CD8-positive, alpha-beta memory T cell (primary cell): ENCODE measurements at regions not wholly inside any gene's neighbourhood (a gene's known extent, or its start where the extent isn't known, plus 50 kb on each side); places are given as distances from the start of the nearest gene placed in this dataset.

Source experiments
- CTCF ChIA-PET: fragments of 350-600 bp; sonication (Branson Sonifier 250); formaldehyde crosslinking; loops from one replicate; lab custom pipeline; 2021; ENCODE audit warnings: antibody characterized with exemption; lab: Charles Lee
- POLR2A ChIA-PET: fragments of 350-600 bp; sonication (Branson Sonifier 250); formaldehyde crosslinking; loops from one replicate; lab custom pipeline; 2021; ENCODE audit warnings: antibody characterized with exemption; lab: Charles Lee
- DNase-seq, 5 donors: peaks; one replicate each; pipeline versions ENCODE4 v3.0.0 to v3.0.0-alpha.2; 2020 to 2022; ENCODE audit warnings: mixed read lengths in 1 of 5
- H3K27ac ChIP-seq: one replicate; pipeline ENCODE4 v1.7.0; 2013; ENCODE audit warnings: low read depth, mild to moderate bottlenecking, low read length, moderate library complexity
- H3K27me3 ChIP-seq: 2 replicates; pipeline ENCODE4 v1.7.0; 2013; ENCODE audit warnings: low read length, mild to moderate bottlenecking; ENCODE audit not compliant: insufficient read depth, poor library complexity, severe bottlenecking
- H3K36me3 ChIP-seq: 2 replicates; pipeline ENCODE4 v1.7.0; 2013; ENCODE audit warnings: mild to moderate bottlenecking, low read length, moderate library complexity; ENCODE audit not compliant: insufficient read depth
- H3K4me1 ChIP-seq: 2 replicates; pipeline ENCODE4 v1.7.0; 2013; ENCODE audit warnings: mild to moderate bottlenecking, low read length, moderate library complexity; ENCODE audit not compliant: insufficient read depth
- H3K4me3 ChIP-seq: 2 replicates; pipeline ENCODE4 v1.7.0; 2013; ENCODE audit warnings: mild to moderate bottlenecking, low read length
- H3K9me3 ChIP-seq: 2 replicates; pipeline ENCODE4 v1.7.0; 2013; ENCODE audit warnings: mild to moderate bottlenecking, low read length
- H3K27ac Mint-ChIP-seq, 8 donors: one replicate each; pipeline ENCODE4 v1.8.0; 2020 to 2021; ENCODE audit warnings: mixed read lengths in 8 of 8, mild to moderate bottlenecking in 6 of 8, inconsistent platforms in 3 of 8, moderate library complexity in 3 of 8
- H3K27me3 Mint-ChIP-seq, 2 donors: one replicate each; pipeline ENCODE4 v1.8.0; 2020 to 2021; ENCODE audit warnings: mixed read lengths in 2 of 2, mild to moderate bottlenecking in 1 of 2, moderate library complexity in 1 of 2
- H3K36me3 Mint-ChIP-seq, 3 donors: one replicate each; pipeline ENCODE4 v1.8.0; 2020 to 2021; ENCODE audit warnings: mixed read lengths in 3 of 3, inconsistent platforms in 1 of 3, mild to moderate bottlenecking in 1 of 3
- H3K4me1 Mint-ChIP-seq, 3 donors: one replicate each; pipeline ENCODE4 v1.8.0; 2020 to 2021; ENCODE audit warnings: mixed read lengths in 3 of 3, inconsistent platforms in 1 of 3, mild to moderate bottlenecking in 1 of 3
- H3K4me3 Mint-ChIP-seq, 7 donors: one replicate each; pipeline ENCODE4 v1.8.0; 2020 to 2021; ENCODE audit warnings: mixed read lengths in 7 of 7, mild to moderate bottlenecking in 6 of 7, moderate library complexity in 4 of 7, inconsistent platforms in 2 of 7
- H3K9me3 Mint-ChIP-seq, 5 donors: one replicate each; pipeline ENCODE4 v1.8.0; 2020 to 2022; ENCODE audit warnings: mixed read lengths in 5 of 5, mild to moderate bottlenecking in 3 of 5, moderate library complexity in 2 of 5, inconsistent platforms in 1 of 5

GRCh38 chr2:155030296-155030695, 331.8 kb downstream of the KCNJ3 start:
- H3K36me3 ChIP-seq: no peaks in the 10 kb centered on the region
- H3K4me1 Mint-ChIP-seq: no peaks in the 10 kb centered on the region
- no peak for DNase-seq
- no peak overlapping the region for H3K4me3 Mint-ChIP-seq
- peaks cover 7% of the 10 kb centered on the region for H3K9me3 ChIP-seq
- no peaks in the 10 kb centered on the region for H3K27me3 ChIP-seq
- no peak overlapping the region for H3K27ac ChIP-seq
- H3K27me3 Mint-ChIP-seq: no peaks in the 10 kb centered on the region
- POLR2A ChIA-PET: no interaction called here
- H3K36me3 Mint-ChIP-seq: no peaks in the 10 kb centered on the region
- H3K4me1 ChIP-seq: no peaks in the 10 kb centered on the region
- CTCF ChIA-PET: no interaction called here
- peaks cover 0 to 15% (median 4%) of the 10 kb centered on the region in 5 donors for H3K9me3 Mint-ChIP-seq
- no peak overlapping the region for H3K27ac Mint-ChIP-seq
- no peak overlapping the region for H3K4me3 ChIP-seq

- ChIA-PET CTCF (no interaction called here), POLR2A (no interaction called here)
- H3K9me3 Mint-ChIP-seq: peaks cover 0 to 15% (median 2%) of the 10 kb centered on the region in 5 donors
- Histone ChIP-seq H3K4me3 (no peak overlapping the region), H3K27ac (no peak overlapping the region), H3K4me1 (no peaks in the 10 kb centered on the region), H3K9me3 (peaks cover 7% of the 10 kb centered on the region), H3K36me3 (no peaks in the 10 kb centered on the region), H3K27me3 (no peaks in the 10 kb centered on the region)
- H3K27me3 Mint-ChIP-seq: no peaks in the 10 kb centered on the region
- H3K4me3 Mint-ChIP-seq: no peak overlapping the region
- no peak for DNase-seq
- no peaks in the 10 kb centered on the region for H3K4me1 Mint-ChIP-seq
- H3K27ac Mint-ChIP-seq: no peak overlapping the region
- H3K36me3 Mint-ChIP-seq: no peaks in the 10 kb centered on the region
These were observed 328.2 kb downstream of the KCNJ3 start for GRCh38 chr2:155026651-155027174.

GRCh38 chr2:155023674-155024073, 325.2 kb downstream of the KCNJ3 start:
- no peaks in the 10 kb centered on the region for H3K36me3 Mint-ChIP-seq

GRCh38 chr2:155022531-155022930, 324.0 kb downstream of the KCNJ3 start:
- DNase-seq: no peak
- Mint-ChIP-seq H3K36me3 (no peaks in the 10 kb centered on the region), H3K9me3 (peaks cover 4 to 13% (median 6%) of the 10 kb centered on the region in 5 donors), H3K27ac (no peak overlapping the region), H3K4me1 (no peaks in the 10 kb centered on the region), H3K27me3 (no peaks in the 10 kb centered on the region), H3K4me3 (no peak overlapping the region)
- no peak overlapping the region for H3K27ac ChIP-seq
- ChIA-PET POLR2A (no interaction called here), CTCF (no interaction called here)
- H3K27me3 ChIP-seq: no peaks in the 10 kb centered on the region
- no peaks in the 10 kb centered on the region for H3K9me3 ChIP-seq
- no peaks in the 10 kb centered on the region for H3K4me1 ChIP-seq
- no peak overlapping the region for H3K4me3 ChIP-seq
- no peaks in the 10 kb centered on the region for H3K36me3 ChIP-seq

More at GRCh38 chr2:155023674-155024073, 325.2 kb downstream of the KCNJ3 start:
- Histone ChIP-seq H3K27me3 (no peaks in the 10 kb centered on the region), H3K9me3 (no peaks in the 10 kb centered on the region), H3K4me1 (no peaks in the 10 kb centered on the region), H3K4me3 (no peak overlapping the region), H3K27ac (no peak overlapping the region), H3K36me3 (no peaks in the 10 kb centered on the region)
- no peak for DNase-seq
- ChIA-PET POLR2A (no interaction called here), CTCF (no interaction called here)
- no peak overlapping the region for H3K4me3 Mint-ChIP-seq
- no peaks in the 10 kb centered on the region for H3K27me3 Mint-ChIP-seq
- H3K9me3 Mint-ChIP-seq: peaks cover 4 to 13% (median 6%) of the 10 kb centered on the region in 5 donors
- no peaks in the 10 kb centered on the region for H3K4me1 Mint-ChIP-seq
- no peak overlapping the region for H3K27ac Mint-ChIP-seq

- ChIA-PET CTCF (interaction anchor here (0.9 kb wide), 1 partner anchor 10 kb away, joined by 3 read pairs; no protein-coding TSS in a partner anchor), POLR2A (no interaction called here)
- Mint-ChIP-seq H3K4me3 (no peak overlapping the region), H3K4me1 (no peaks in the 10 kb centered on the region), H3K36me3 (no peaks in the 10 kb centered on the region), H3K9me3 (peaks cover 4 to 13% (median 8%) of the 10 kb centered on the region in 5 donors), H3K27me3 (no peaks in the 10 kb centered on the region), H3K27ac (no peak overlapping the region)
- DNase-seq: no peak
- Histone ChIP-seq H3K27ac (no peak overlapping the region), H3K4me3 (no peak overlapping the region), H3K27me3 (no peaks in the 10 kb centered on the region), H3K36me3 (no peaks in the 10 kb centered on the region), H3K9me3 (no peaks in the 10 kb centered on the region), H3K4me1 (no peaks in the 10 kb centered on the region)
These were observed 323.1 kb downstream of the KCNJ3 start for GRCh38 chr2:155021618-155022017.

- Histone ChIP-seq H3K9me3 (no peaks in the 10 kb centered on the region), H3K4me1 (no peaks in the 10 kb centered on the region), H3K27ac (no peak overlapping the region), H3K27me3 (no peaks in the 10 kb centered on the region), H3K4me3 (no peak overlapping the region), H3K36me3 (no peaks in the 10 kb centered on the region)
- ChIA-PET POLR2A (no interaction called here), CTCF (no interaction called here)
- H3K4me1 Mint-ChIP-seq: no peaks in the 10 kb centered on the region
- H3K36me3 Mint-ChIP-seq: no peaks in the 10 kb centered on the region
- H3K27ac Mint-ChIP-seq: no peak overlapping the region
- no peak for DNase-seq
- H3K9me3 Mint-ChIP-seq: peaks cover 4 to 19% (median 8%) of the 10 kb centered on the region in 5 donors
- H3K27me3 Mint-ChIP-seq: no peaks in the 10 kb centered on the region
- H3K4me3 Mint-ChIP-seq: no peak overlapping the region
These were observed 321.8 kb downstream of the KCNJ3 start for GRCh38 chr2:155020246-155020645.

- H3K27ac ChIP-seq: no peak overlapping the region
- Mint-ChIP-seq H3K4me3 (no peak overlapping the region), H3K27me3 (no peaks in the 10 kb centered on the region), H3K36me3 (no peaks in the 10 kb centered on the region), H3K4me1 (no peaks in the 10 kb centered on the region), H3K9me3 (peaks cover 2 to 39% (median 7%) of the 10 kb centered on the region in 5 donors), H3K27ac (no peak overlapping the region)
- ChIA-PET POLR2A (no interaction called here), CTCF (interaction anchor here (1.3 kb wide), 1 partner anchor 16 kb away, joined by 3 read pairs; no protein-coding TSS in a partner anchor)
- H3K36me3 ChIP-seq: no peaks in the 10 kb centered on the region
- H3K4me1 ChIP-seq: no peaks in the 10 kb centered on the region
- DNase-seq: no peak
- no peaks in the 10 kb centered on the region for H3K27me3 ChIP-seq
- H3K4me3 ChIP-seq: no peak overlapping the region
- H3K9me3 ChIP-seq: no peaks in the 10 kb centered on the region
These were observed 312.4 kb downstream of the KCNJ3 start for GRCh38 chr2:155010925-155011324.

GRCh38 chr2:154995361-154995760, 296.9 kb downstream of the KCNJ3 start:
- H3K9me3 Mint-ChIP-seq: peaks cover 0 to 14% (median 3%) of the 10 kb centered on the region in 5 donors
- H3K27me3 ChIP-seq: no peaks in the 10 kb centered on the region
- no peaks in the 10 kb centered on the region for H3K36me3 Mint-ChIP-seq
- no peaks in the 10 kb centered on the region for H3K36me3 ChIP-seq
- no peaks in the 10 kb centered on the region for H3K4me1 ChIP-seq
- ChIA-PET POLR2A (no interaction called here), CTCF (interaction anchor here (1.5 kb wide), 1 partner anchor 16 kb away, joined by 3 read pairs; no protein-coding TSS in a partner anchor)
- no peak overlapping the region for H3K4me3 Mint-ChIP-seq
- no peaks in the 10 kb centered on the region for H3K9me3 ChIP-seq
- no peak overlapping the region for H3K27ac Mint-ChIP-seq
- DNase-seq: no peak
- no peaks in the 10 kb centered on the region for H3K27me3 Mint-ChIP-seq
- H3K4me1 Mint-ChIP-seq: no peaks in the 10 kb centered on the region
- no peak overlapping the region for H3K4me3 ChIP-seq
- H3K27ac ChIP-seq: no peak overlapping the region
